Kidney capillary endothelial cell (primary cell): ENCODE measurements at regions not wholly inside any gene's neighbourhood (a gene's known extent, or its start where the extent isn't known, plus 50 kb on each side); places are given as distances from the start of the nearest gene placed in this dataset.

ENCODE experiments used
- DNase-seq: peaks from one replicate; pipeline ENCODE4 v3.0.0-alpha.2; 2018; ENCODE audit warnings: low spot score

GRCh38 chr14:39868949-39869348 lies 436.7 kb upstream of the FBXO33 start:
- no peak for DNase-seq

DNA sequence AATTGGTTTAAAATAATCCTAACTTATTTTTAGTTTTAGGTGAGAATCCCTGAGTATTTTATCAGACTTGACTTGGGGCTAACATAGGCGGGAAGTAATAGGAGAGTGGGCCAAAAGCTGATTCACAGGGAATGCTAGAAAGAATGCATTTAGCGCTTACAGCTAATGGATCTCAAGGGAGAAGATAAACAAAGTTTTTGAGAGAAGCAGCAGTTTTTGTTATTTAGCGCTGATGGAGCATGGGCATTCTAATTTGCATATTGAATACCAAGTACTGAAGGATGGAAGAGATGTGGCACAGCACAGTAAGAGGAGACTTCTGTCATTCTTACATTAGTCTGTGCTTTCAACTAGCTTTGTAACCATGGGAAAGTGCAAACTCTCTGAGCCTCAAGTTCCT lies 436.0 kb upstream of the FBXO33 start:
- no peak for DNase-seq

DNA sequence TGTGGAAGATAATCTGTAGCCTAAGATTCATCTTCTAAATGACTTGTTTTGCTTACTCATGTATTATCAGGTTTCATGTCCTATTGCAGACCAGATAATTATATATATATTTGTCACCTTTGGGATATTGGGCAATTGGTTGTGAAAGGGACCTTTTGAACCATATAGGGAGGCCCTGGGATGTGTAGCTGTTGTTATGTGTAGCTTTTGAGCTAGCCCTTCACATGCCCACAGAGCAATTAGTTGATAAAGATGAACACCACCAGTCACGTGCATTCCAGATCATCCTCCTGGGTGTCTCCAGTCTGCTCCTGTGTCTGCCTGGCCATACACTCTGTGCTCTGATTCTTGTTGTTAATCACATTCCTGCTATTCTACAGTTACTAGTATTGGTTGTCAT lies 431.2 kb upstream of the FBXO33 start:
- DNase-seq = no peak

GRCh38 chr14:39861696-39862095 lies 429.5 kb upstream of the FBXO33 start:
- no peak for DNase-seq

DNA sequence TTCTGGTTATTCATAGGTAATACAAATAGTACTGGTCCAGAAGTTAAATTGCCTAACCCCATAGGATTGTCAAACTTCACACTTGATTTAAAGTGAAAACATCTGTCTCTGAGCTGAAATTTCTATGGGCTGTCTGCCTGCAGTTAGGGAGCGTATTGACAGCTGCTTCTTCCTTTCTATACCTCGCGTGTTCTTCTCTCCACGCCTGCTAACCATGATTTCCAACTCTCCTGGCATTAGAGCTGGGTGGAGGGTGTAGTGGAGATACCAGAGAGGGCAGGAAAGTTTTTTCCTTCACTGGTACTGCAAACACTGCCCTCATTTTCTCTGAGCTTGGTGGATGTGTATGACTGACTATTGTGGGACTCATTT lies 429.0 kb upstream of the FBXO33 start:
- no peak for DNase-seq

GRCh38 chr14:39860596-39861228 lies 428.5 kb upstream of the FBXO33 start:
- no peak for DNase-seq

DNA sequence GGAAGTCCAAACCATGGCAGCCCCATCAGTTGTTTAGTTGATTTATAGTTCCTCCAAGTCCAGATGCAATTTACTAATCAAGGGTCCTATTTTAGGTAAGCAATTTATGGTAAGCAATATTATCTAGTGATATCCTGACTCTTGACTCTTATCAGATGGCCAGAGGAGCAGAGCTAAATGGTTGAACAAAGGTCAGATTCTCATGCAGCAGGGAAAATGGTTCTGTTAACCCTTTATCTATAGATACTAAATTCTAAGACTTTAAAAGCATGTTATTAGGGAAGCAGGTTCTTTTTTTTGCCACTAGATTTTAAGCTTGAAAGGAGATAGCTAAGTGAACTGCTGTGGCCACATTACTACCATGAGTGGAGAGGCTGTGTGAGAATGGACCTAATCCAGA lies 427.1 kb upstream of the FBXO33 start:
- DNase-seq = no peak

DNA sequence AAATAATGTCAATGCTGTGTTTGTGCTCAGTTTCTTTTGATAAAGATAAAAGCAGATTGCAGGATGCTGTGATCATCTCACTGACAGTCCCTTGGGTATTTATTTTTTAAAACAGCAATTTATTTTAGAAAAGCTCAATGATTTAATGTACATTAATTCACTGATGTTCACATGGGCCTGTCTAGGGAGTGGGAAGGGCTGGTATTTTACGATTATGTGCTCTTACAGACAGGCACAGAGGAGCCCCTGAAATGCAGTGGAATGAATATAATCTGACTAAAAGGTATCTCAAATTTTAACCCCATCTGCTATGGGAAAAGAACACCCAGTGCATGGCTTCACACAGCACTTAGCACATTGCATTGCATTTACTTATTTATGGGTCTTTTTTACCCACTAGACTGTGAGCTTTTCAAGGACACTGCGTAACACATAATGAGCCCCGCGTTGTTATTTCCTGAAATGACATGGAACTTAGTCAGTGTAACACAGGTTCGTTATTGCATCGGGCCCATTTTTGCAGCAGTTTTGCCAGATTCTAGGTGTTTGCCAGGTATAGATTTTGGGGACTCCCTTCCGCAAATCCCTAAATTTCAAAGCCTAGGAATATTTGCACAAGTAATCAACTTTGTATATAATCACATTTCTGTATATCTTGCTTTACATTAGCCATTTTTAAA lies 425.3 kb upstream of the FBXO33 start:
- no peak for DNase-seq

DNA sequence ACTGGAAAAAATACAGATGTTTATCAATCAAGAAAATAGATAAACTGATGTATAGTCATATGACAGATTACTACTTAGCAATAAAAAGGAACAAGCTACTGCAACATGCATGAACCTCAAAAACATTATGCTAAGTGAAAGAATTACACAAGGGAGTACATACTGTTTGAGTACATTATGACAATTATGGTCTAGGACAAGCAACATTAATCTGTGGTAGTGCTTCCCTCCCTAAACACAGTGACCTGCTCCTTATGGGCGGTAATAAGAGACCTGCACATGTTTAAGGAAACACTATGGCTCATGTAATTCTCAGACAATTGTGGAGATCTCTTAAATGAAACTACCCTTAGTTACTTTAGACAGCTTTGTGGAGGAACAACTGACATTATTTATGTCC lies 421.2 kb upstream of the FBXO33 start:
- no peak for DNase-seq

GRCh38 chr14:39851202-39851601 lies 419.0 kb upstream of the FBXO33 start:
- no peak for DNase-seq

DNA sequence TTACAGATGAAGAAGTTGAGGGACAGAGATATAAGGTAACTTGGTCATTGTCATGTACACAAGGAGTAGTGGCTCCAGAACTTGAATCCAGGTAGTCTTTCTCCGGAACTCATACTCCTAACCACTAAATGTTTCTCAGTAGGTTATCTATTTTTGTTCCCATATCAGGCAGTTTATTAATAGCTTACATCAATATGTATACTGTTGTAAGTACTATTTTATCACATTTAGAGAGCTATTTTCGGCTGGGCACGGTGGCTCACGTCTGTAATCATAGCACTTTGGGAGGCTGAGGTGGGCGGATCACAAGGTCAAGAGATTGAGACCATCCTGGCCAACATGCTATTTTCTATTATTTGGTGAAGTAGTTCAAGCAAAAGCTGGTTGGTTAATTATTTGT lies 415.6 kb upstream of the FBXO33 start:
- DNase-seq = no peak

DNA sequence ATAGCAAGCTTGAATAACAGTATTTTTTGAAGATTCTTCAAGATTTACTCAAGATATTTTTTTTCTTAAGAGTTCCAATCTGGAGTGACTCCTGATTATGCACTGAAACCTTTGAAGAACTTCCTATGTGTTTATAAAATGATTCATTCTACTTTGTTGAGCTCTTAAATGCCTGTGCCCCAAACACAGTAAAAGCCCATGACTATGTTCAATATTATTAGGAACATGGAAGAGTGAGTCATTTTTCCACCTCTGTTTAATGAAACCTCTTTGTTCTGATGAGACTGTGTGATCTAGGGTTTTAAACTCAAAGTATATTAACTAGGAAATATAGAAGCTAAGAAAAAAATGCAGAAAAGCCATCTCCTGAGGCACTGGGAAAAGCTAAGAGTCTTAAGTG lies 415.0 kb upstream of the FBXO33 start:
- no peak for DNase-seq

DNA sequence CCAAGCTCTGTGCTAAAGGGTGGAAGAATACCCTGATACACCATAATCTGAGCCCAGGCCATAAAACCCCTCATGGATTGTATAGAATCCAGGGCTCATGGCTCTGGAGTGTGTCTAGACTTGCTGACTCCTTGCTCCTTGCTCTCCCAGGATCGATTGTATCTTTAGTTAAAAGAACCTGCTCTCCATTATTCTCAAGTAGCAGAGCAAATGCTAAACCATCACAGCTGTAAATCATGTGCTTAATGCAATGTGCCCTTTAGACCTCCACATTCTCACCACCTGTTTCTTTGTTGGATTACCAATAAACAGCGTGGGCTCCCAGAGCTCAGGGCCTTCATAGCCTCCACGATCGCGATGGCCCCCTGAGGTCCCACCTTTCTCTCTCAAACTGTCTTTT lies 411.6 kb upstream of the FBXO33 start:
- no peak for DNase-seq

DNA sequence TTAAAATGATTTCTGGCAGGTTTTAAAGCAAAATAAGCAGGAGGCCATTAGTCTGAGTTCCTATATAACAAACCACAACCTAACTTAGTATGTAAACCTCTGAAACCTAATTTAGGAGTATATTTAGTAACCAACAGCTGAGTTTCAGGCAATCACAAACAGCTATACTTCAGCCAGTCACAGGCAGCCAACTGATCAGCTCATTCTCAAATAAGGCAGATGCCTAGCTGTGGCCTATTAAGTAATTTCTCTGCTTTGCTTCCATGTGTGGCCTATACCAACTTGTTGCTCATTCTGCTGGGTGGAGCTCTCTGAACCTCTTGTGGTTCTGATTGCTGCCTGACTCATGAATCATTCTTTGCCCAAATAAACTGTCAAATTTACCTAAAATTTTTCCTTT lies 408.9 kb upstream of the FBXO33 start:
- no peak for DNase-seq

GRCh38 chr14:39827901-39828655 lies 395.8 kb upstream of the FBXO33 start:
- no peak for DNase-seq

DNA sequence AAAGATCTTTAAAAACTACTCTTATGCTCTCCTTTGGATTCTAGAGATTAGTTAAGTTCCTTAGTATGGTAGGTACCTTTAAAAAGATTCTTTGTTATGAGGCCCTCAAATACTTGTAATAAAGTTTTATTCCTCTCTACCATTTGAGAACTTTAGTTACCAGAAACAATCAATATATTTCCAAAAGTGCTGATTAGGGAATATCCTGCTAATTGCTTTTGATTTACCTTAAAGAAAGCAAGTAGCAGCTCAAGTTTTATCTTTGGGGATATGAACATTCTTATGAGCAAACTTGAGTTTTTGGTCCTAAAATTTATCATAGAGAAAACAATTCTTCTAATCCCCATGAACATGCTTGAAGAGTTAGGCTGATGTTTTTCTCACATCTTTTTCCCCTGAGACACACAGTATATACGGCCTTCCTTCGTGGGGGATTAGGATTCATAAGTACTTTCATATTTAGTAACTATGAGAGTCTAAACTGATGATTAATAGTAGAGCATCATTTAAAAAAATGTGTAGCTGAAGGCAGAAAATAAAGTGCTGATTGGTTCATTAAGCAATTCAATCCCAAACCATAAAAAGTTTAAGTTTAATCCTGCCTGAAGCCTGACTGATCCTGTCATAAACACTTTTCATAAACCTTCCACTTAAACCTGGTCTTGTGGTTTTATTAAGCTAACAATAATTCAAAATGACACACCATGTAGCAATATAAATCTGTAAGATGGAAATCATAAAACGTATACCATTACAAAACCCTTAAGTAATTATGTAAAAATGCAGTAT lies 380.5 kb upstream of the FBXO33 start:
- no peak for DNase-seq

DNA sequence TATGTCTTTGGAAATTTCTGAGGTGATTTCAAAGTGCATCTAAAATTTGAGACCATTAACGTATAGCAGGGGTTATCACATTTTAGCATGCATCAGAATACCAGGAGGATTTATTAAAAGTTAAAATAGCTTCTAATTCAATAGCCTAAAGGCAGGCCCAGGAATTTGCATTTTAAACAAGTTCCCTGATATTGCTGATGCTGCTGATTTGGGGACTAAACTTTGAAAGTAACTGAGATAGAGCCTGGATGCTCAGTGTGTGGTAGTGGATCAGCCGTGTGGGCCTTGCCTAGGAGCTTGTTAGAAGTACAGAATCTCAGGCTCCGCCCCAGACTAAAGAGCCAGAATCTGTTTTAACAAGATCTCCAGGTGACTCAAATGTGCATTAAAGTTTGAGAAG lies 375.0 kb upstream of the FBXO33 start:
- DNase-seq = no peak

- no peak for DNase-seq
Observed at GRCh38 chr14:39784461-39784860, 352.2 kb upstream of the FBXO33 start.

- DNase-seq = no peak
Observed at GRCh38 chr14:39781466-39781865, 349.2 kb upstream of the FBXO33 start.

DNA sequence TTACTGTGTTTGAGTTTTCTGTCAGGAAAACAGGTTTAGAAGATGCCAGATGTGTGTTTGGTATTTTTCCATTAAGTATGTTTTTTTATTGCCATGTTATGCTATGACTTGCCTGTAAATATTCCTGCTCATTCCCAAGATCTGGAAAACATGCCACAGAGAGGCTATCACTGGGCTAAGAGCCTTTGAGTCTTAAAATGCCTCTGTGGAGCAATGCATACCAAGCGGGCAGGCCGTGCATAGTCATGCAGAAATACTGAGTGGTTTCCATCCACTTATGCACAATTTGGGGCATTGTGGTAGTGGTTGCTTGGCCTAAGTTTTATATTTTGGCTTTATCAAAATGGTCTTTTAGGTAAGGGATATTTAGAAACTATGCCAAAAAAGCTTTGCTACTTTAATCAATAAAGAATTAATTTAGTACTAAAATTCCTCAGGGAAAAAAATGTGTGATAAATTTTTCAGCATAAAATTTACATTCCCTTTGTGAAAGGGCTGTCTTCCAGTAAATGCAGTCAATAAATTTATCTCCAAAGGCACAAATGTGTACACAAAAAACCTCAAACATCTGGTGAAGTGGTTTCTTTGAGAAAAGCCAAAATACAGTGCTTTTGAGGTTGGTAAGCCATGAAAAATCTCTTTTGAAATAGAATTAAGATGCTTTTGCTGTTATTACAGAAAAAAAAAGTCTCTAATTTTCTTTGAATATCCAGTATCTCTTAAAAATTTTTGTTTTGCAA lies 341.3 kb upstream of the FBXO33 start:
- no peak for DNase-seq

- DNase-seq = no peak
Observed at GRCh38 chr14:39772627-39773026, 340.4 kb upstream of the FBXO33 start.

DNA sequence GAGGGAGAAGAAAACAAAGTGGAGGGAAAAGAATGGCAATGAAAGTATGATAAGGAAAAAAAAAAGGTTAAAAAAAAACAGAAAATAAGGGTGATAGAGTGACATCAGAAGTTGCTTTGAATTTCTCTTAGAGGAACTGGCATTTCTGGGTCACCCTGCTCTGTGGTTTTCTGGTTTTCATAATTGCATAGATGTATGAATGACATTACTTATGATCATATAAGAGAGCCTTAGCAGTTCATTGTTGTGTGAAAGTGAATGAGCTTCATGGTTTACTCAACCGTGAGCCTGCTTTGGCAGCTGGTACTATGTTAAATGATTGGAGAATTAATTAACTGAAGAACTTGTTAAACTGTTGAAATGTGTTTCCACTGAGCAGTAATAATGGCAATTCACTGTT lies 336.4 kb upstream of the FBXO33 start:
- DNase-seq = no peak
